GM18861 (cell line): ENCODE measurements at regions not wholly inside any gene's neighbourhood (a gene's known extent, or its start where the extent isn't known, plus 50 kb on each side); places are given as distances from the start of the nearest gene placed in this dataset.
"Not testable (repeated sequence)": the region's sequence is repeated elsewhere in the genome, so short reads cannot be mapped to it uniquely, and the experiment has no call there.

Source experiments
- ATAC-seq: cut with Tn5 transposase; IDR thresholded peaks from one replicate; pipeline ENCODE4 v1.9.1; 2021; ENCODE audit not compliant: unreplicated experiment

GRCh38 chr6:145276756-145277155 is 458.6 kb downstream of the EPM2A start:
- no peak for ATAC-seq

DNA sequence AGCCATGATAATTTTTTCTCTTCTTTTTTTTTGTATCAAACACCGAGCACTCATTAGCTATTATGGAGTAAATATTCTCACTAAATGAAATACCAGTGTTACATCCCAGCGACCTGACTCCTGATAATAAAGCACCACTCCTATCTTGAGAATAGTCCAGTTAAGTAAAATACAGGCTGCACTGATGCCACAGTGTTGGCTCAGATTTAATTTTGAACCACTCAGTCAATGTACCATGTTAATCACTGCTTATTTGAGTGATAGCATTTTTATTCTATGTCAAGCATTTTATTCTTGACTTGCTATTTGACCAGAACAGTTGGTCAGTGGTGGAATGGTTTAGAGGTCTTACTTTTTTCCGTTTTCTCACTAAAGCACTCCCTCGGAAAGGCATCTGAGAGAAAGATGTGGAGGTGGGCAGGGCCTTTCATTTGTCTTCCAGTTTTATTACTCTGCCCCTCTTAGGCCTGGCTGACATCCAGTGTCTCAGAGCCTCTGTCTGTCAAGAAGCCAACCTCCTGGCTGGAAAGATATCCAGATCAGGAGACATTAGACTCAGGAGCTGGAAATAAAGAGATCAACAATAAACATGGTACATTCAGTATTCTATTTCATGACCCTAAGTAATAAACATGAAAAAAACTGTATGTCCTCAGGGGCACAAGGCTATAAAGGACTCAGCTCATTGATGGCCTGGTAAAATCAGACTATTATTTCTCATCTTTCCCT is 457.8 kb downstream of the EPM2A start:
- no peak for ATAC-seq

- ATAC-seq: no peak
Observed at GRCh38 chr6:145278163-145278807, 457.0 kb downstream of the EPM2A start.

DNA sequence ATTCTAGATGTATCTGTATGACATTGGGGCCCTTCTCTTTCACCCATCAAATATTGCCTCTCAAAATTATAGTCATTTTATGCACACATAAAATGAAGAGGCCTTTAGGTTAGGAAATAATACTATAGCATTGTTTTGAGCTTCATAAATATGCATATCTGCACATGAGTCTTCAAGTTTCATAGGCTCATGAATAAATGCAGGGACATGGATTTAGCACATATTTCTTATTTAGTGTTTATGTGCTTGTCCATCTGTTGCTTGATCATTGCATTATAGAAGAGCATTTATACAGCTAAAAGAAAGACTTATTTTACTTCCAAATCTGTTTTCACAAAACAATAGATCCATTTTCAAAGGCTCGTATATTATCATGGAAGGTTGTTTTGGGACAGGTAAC is 455.8 kb downstream of the EPM2A start:
- no peak for ATAC-seq

GRCh38 chr6:145279993-145280392 is 455.3 kb downstream of the EPM2A start:
- no peak for ATAC-seq

- not testable (repeated sequence) for ATAC-seq
Observed at GRCh38 chr6:145283209-145283608, 452.1 kb downstream of the EPM2A start.

GRCh38 chr6:145283856-145284255 is 451.5 kb downstream of the EPM2A start:
- ATAC-seq: no peak

- no peak for ATAC-seq
Observed at GRCh38 chr6:145286916-145287315, 448.4 kb downstream of the EPM2A start.

DNA sequence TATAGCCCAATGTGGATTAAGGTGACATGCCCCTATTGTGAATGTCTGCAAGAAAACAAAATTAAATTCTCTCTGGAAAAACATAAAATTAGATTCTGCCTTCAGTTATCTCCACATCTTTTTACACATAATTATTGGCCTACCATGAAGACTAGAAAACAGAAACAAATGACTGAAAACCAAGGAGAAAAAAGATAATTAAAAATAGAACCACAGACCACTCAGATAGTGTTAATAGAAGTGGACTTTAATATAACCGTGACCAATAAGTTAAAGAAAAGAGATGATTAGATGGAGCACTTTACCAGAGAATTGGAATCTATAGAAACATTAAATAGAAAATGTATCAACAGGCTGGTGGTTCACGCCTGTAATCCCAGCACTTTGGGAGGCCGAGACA is 445.7 kb downstream of the EPM2A start:
- ATAC-seq: no peak

DNA sequence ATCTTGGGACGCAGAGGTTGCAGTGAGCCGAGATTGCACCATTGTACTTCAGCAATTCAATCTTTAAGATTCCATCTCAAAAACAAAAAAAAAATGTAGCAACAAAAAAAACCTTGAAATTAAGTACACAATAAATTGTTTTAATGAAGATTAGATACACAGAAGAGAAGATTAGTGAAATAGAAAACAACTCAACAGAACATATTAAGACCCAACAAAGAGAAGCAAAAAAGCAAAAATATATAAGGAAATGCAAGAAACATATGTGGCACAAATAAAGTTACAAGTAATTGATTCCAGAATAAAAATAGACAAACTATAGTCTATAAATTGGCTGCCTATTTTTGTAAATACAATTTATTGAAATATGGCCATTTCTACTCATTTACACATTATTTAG is 445.2 kb downstream of the EPM2A start:
- ATAC-seq: no peak

- ATAC-seq: no peak
Observed at GRCh38 chr6:145292066-145292465, 443.3 kb downstream of the EPM2A start.

DNA sequence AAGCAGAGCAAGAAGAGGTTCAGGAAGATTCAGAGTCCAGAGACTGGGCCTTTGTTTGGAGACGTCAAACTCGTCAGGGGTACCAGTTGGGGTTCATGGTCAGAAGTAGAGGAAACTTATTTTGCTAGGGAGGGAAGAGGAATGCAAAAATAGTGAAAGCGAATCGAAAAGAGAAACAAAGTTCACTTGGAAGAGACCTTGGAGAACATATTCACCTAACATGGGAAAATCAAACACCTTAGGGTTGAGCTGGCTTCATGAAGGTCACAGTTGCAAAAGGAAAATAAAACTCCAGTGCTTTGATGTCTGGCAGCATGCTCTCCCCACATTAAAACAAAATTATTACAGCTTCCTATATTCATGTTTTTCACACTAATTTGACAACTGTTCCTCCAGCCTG is 440.4 kb downstream of the EPM2A start:
- no peak for ATAC-seq

GRCh38 chr6:145295746-145296145 is 439.6 kb downstream of the EPM2A start:
- no peak for ATAC-seq

- ATAC-seq: no peak
Observed at GRCh38 chr6:145305670-145306069, 429.6 kb downstream of the EPM2A start.

GRCh38 chr6:145306489-145306888 is 428.8 kb downstream of the EPM2A start:
- no peak for ATAC-seq

GRCh38 chr6:145309842-145310535 is 425.3 kb downstream of the EPM2A start:
- ATAC-seq: no peak

- no peak for ATAC-seq
Observed at GRCh38 chr6:145312481-145312880, 422.8 kb downstream of the EPM2A start.

GRCh38 chr6:145313041-145313855 is 422.1 kb downstream of the EPM2A start:
- no peak for ATAC-seq

DNA sequence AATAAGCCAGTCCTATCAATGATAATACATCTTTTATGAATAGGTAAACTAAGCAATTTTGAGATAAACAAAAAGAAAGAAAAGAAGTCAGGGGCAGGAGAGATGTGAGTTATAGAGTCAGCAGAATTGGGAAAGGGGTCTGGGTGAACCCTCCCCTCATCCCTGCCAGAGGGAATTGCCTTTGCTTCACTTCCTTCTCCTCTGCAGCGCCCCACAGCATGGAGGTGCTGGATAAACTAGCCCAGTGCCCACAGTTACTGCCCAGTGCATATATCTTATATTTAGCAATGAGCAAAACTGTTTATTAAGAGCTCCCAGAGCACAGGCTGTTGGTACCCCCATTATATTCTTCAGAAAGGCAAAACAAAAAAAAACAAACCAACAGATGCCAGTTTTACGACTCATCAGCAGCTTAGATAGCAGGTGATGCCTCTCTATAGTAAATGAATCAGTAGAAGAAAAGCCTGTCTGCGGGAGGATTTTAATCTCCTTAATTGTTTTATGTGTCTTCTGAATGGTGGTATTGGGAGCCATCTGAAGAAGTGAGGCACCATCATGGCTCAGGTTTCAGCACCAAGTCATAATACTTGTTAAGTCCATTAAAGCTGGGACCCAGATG is 419.2 kb downstream of the EPM2A start:
- ATAC-seq: no peak

- no peak for ATAC-seq
Observed at GRCh38 chr6:145318952-145319351, 416.4 kb downstream of the EPM2A start.

- no peak for ATAC-seq
Observed at GRCh38 chr6:145319605-145320004, 415.7 kb downstream of the EPM2A start.
